Hepatocyte (in vitro differentiated cells): ENCODE measurements at regions not wholly inside any gene's neighbourhood (a gene's known extent, or its start where the extent isn't known, plus 50 kb on each side); places are given as distances from the start of the nearest gene placed in this dataset.

Source experiments
- DNase-seq: peaks from one replicate; pipeline ENCODE4 v3.0.0-alpha.2; 2016; ENCODE audit warnings: low spot score
- H2AFZ ChIP-seq: fragments of 200-600 bp; sonication (generic); 2 replicates; pipeline ENCODE4 v1.6.0; 2016; ENCODE audit warnings: antibody characterized with exemption, mild to moderate bottlenecking
- H3K27ac ChIP-seq: fragments of 200-600 bp; sonication (generic); 2 replicates; pipeline ENCODE4 v1.5.1; 2016; ENCODE audit warnings: mild to moderate bottlenecking
- H3K27me3 ChIP-seq: fragments of 200-600 bp; sonication (generic); 2 replicates; pipeline ENCODE4 v1.6.1; 2016
- H3K36me3 ChIP-seq: fragments of 200-600 bp; sonication (generic); replicated peaks from 2 replicates; pipeline ENCODE4 v1.5.1; 2016; ENCODE audit warnings: low read depth; ENCODE audit not compliant: insufficient read depth
- H3K4me1 ChIP-seq: fragments of 200-600 bp; sonication (generic); 2 replicates; pipeline ENCODE4 v1.5.1; 2016; ENCODE audit warnings: mild to moderate bottlenecking, moderate library complexity; ENCODE audit not compliant: insufficient read depth
- H3K4me2 ChIP-seq: fragments of 200-600 bp; sonication (generic); 2 replicates; pipeline ENCODE4 v1.6.0; 2016
- H3K4me3 ChIP-seq: fragments of 200-600 bp; sonication (generic); 2 replicates; pipeline ENCODE4 v1.5.1; 2016; ENCODE audit warnings: mild to moderate bottlenecking
- H3K79me2 ChIP-seq: fragments of 200-600 bp; sonication (generic); 2 replicates; pipeline ENCODE4 v1.6.0; 2017; ENCODE audit warnings: mild to moderate bottlenecking
- H3K9me2 ChIP-seq: fragments of 200-600 bp; sonication (generic); replicated peaks from 2 replicates; pipeline ENCODE4 v1.6.0; 2017; ENCODE audit warnings: mild to moderate bottlenecking; ENCODE audit not compliant: insufficient read depth
- H3K9me3 ChIP-seq: fragments of 200-600 bp; sonication (generic); 2 replicates; pipeline ENCODE4 v1.5.1; 2016; ENCODE audit warnings: low read depth, mild to moderate bottlenecking
- H4K20me1 ChIP-seq: fragments of 200-600 bp; sonication (generic); 2 replicates; pipeline ENCODE4 v1.6.0; 2016; ENCODE audit warnings: mild to moderate bottlenecking; ENCODE audit not compliant: insufficient read depth, poor library complexity, severe bottlenecking
- EZH2 ChIP-seq: fragments of 200-600 bp; sonication (generic); IDR thresholded peaks from 2 replicates; pipeline ENCODE4 v1.6.1; 2016; ENCODE audit warnings: antibody characterized with exemption, mild to moderate bottlenecking, borderline replicate concordance
- EZH2phosphoT487 ChIP-seq: fragments of 200-600 bp; sonication (generic); IDR thresholded peaks from one replicate; pipeline ENCODE4 v1.6.1; 2018; ENCODE audit warnings: antibody characterized with exemption, mild to moderate bottlenecking, low read depth, moderate library complexity; ENCODE audit not compliant: unreplicated experiment, severe bottlenecking
- WGBS: methylation state at CpG from one replicate; pipeline ENCODE4 v1.1.6; 2016; ENCODE audit warnings: low lambda C conversion rate; ENCODE audit errors: missing lambda C conversion rate; 5-methylcytosine and 5-hydroxymethylcytosine counted together
- TF ChIP-seq, protein P1 (sequence below): fragments of 200-600 bp; sonication (generic); IDR thresholded peaks from 2 replicates; pipeline ENCODE4 v1.5.1; 2016; ENCODE audit warnings: antibody characterized with exemption, mild to moderate bottlenecking; ENCODE audit not compliant: poor library complexity

DNA sequence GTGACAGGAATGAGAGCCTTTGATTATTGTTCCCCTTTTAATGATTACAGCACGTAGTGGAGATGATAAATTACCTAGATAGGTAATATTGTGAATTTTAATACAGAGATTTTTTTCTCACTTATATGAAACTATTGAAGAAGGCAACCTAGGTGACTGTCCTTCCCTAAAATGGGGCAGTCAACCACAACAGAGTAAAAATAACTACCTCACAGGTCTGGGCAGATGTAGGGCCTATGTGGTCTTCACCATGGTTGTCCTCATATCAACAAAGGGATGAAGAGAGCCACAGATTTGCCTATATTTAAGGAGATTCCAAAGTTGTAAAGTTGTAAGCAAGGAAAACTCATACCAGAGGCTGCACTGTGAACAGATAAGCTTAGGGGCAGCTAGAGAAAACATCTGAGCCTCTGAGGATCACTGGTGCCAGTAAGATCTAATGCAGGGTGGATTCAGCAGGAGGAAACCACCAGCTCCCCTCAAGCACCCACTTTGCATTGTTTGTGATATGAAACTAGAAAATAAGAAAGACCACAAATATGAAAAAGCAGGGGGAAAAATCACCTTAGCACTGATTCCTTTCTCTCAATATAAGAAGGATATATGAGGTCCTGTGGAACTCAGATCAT, 547.9 kb upstream of the GALNTL6 start:
- Histone ChIP-seq H3K9me2 (no peaks in the 10 kb centered on the region), H3K9me3 (no peaks in the 10 kb centered on the region), H3K4me2 (no peak overlapping the region), H2AFZ (no peak overlapping the region), H3K4me3 (no peak overlapping the region), H3K27me3 (no peaks in the 10 kb centered on the region), H3K4me1 (no peaks in the 10 kb centered on the region), H3K27ac (no peak overlapping the region), H3K79me2 (no peaks in the 10 kb centered on the region), H4K20me1 (no peaks in the 10 kb centered on the region), H3K36me3 (no peaks in the 10 kb centered on the region)
- no peak for TF ChIP-seq EZH2phosphoT487
- TF ChIP-seq EZH2: no peak
- TF ChIP-seq, protein P1, sequence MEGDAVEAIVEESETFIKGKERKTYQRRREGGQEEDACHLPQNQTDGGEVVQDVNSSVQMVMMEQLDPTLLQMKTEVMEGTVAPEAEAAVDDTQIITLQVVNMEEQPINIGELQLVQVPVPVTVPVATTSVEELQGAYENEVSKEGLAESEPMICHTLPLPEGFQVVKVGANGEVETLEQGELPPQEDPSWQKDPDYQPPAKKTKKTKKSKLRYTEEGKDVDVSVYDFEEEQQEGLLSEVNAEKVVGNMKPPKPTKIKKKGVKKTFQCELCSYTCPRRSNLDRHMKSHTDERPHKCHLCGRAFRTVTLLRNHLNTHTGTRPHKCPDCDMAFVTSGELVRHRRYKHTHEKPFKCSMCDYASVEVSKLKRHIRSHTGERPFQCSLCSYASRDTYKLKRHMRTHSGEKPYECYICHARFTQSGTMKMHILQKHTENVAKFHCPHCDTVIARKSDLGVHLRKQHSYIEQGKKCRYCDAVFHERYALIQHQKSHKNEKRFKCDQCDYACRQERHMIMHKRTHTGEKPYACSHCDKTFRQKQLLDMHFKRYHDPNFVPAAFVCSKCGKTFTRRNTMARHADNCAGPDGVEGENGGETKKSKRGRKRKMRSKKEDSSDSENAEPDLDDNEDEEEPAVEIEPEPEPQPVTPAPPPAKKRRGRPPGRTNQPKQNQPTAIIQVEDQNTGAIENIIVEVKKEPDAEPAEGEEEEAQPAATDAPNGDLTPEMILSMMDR: no peak
- no peak for DNase-seq
- WGBS: 88% methylated on average over 1 of the region's 1 CpG

DNA sequence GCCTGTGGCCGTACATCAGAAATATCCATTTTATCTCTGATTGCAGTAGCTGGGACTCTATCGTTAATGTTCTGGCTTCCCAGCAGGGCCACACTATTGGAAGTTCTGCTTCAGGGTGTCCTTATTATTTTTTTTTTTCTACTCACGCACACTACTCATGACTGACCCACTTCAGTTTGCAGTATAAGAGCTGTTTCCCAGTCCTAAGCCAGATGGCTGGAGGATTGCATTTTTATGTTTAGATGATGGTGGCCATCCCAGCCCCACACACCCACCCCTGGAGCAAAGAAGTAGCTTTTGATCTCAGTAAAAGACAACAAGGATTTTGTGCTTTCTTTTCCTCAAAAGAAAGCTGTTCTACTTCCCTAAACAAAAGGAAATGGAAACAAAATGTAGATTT, 557.0 kb upstream of the GALNTL6 start:
- H2AFZ ChIP-seq: no peak overlapping the region
- 86% methylated on average over 3 of the region's 3 CpGs for WGBS

GRCh38 chr4:171246948-171247347, 566.3 kb upstream of the GALNTL6 start:
- Histone ChIP-seq H3K4me2 (no peak overlapping the region), H2AFZ (no peak overlapping the region), H4K20me1 (no peaks in the 10 kb centered on the region), H3K4me3 (no peak overlapping the region), H3K4me1 (no peaks in the 10 kb centered on the region), H3K79me2 (no peaks in the 10 kb centered on the region), H3K27ac (no peak overlapping the region), H3K36me3 (no peaks in the 10 kb centered on the region), H3K9me3 (no peaks in the 10 kb centered on the region), H3K9me2 (no peaks in the 10 kb centered on the region), H3K27me3 (no peaks in the 10 kb centered on the region)
- TF ChIP-seq EZH2phosphoT487 (no peak), EZH2 (no peak)
- TF ChIP-seq, protein P1: no peak
- no peak for DNase-seq

More for the DNA sequence above, 557.0 kb upstream of the GALNTL6 start:
- Histone ChIP-seq H3K27ac (no peak overlapping the region), H3K36me3 (no peaks in the 10 kb centered on the region), H3K4me2 (no peak overlapping the region), H4K20me1 (no peaks in the 10 kb centered on the region), H3K9me3 (no peaks in the 10 kb centered on the region), H3K79me2 (no peaks in the 10 kb centered on the region), H3K9me2 (no peaks in the 10 kb centered on the region), H3K4me3 (no peak overlapping the region), H3K27me3 (no peaks in the 10 kb centered on the region), H3K4me1 (no peaks in the 10 kb centered on the region)
- DNase-seq: no peak
- TF ChIP-seq, protein P1: no peak
- no peak for TF ChIP-seq EZH2phosphoT487
- no peak for TF ChIP-seq EZH2

DNA sequence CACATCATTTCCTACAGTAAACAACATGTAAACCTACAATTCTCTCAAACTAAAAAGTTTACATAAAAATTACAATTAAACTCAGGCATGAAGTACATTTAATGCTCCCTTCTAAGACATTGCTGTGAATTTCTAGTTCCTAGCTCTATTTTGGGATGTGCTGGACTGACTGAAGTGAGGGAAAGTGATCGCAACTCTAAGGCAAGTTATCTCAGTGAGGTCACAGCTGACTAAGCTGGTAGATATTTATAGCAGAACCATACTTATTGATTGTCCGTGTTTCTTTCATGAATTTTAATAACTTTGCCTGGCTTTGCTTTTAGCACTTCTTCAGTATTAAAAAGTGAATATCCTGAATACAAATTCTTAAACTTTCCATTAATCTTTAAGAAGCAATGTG, 570.4 kb upstream of the GALNTL6 start:
- Histone ChIP-seq H3K79me2 (no peaks in the 10 kb centered on the region), H3K9me2 (no peaks in the 10 kb centered on the region), H2AFZ (no peak overlapping the region), H3K4me1 (no peaks in the 10 kb centered on the region), H3K4me3 (no peak overlapping the region), H3K9me3 (no peaks in the 10 kb centered on the region), H3K4me2 (no peak overlapping the region), H3K27ac (no peak overlapping the region), H3K36me3 (no peaks in the 10 kb centered on the region), H3K27me3 (no peaks in the 10 kb centered on the region), H4K20me1 (no peaks in the 10 kb centered on the region)
- WGBS: 84% methylated on average over 2 of the region's 2 CpGs
- no peak for DNase-seq
- TF ChIP-seq, protein P1: no peak
- TF ChIP-seq EZH2phosphoT487: no peak
- no peak for TF ChIP-seq EZH2
